ENCODE measurements at regions not wholly inside any gene's neighbourhood (a gene's known extent, or its start where the extent isn't known, plus 50 kb on each side); places are given as distances from the start of the nearest gene placed in this dataset.
A peak's percentile ranks its signal among the peaks of the same experiment; 100 is the strongest.

DNA sequence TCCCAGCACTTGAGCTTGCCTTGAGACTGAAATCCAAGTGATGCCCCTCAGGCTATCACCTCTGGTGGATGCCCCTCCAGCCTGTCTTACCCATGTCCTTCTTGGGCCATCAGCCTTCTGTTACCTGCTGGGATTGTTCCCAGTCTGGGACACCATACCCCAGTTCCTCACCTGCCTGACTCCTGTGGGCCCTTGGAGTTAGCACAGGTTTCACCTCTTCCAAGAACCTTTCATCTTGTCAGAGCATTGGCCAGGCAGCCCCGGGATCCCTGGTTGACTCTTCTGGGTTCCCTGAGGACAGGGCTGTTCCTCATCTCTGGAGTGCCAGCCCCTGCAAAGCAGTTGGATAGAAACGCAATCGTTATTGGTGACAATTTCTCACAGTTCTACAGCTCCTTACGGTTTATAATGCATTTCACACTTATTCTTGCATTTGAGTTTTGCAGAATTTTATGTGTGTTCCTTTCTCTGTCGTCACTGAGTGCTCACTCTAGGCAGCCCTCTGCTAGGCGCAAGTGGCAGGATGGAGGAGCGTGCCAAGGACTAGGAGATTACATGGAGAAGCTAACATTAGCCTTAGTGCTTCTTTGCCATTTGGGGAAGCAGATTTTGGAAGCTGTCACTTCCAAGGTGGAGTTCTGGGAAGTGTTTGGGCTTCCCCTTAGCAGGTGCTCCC is 139.7 kb downstream of the DDX1 start:
- TF ChIP-seq, protein P1, sequence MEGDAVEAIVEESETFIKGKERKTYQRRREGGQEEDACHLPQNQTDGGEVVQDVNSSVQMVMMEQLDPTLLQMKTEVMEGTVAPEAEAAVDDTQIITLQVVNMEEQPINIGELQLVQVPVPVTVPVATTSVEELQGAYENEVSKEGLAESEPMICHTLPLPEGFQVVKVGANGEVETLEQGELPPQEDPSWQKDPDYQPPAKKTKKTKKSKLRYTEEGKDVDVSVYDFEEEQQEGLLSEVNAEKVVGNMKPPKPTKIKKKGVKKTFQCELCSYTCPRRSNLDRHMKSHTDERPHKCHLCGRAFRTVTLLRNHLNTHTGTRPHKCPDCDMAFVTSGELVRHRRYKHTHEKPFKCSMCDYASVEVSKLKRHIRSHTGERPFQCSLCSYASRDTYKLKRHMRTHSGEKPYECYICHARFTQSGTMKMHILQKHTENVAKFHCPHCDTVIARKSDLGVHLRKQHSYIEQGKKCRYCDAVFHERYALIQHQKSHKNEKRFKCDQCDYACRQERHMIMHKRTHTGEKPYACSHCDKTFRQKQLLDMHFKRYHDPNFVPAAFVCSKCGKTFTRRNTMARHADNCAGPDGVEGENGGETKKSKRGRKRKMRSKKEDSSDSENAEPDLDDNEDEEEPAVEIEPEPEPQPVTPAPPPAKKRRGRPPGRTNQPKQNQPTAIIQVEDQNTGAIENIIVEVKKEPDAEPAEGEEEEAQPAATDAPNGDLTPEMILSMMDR (conservative IDR thresholded peaks at IDR 0.05): no peak
- Mint-ChIP-seq H3K4me3 (no peak overlapping the region), H3K27ac (ENCODE audit: unreplicated experiment) (peak overlapping the region; percentile 24), H3K36me3 (ENCODE audit: low read depth) (no peaks in the 10 kb centered on the region), H3K27me3 (ENCODE audit: low read depth) (no peaks in the 10 kb centered on the region), H3K9me3 (peaks cover 3% of the 10 kb centered on the region), H3K4me1 (peaks cover 64% of the 10 kb centered on the region)
- no peak for DNase-seq (ENCODE audit: low read depth, low spot score)

DNA sequence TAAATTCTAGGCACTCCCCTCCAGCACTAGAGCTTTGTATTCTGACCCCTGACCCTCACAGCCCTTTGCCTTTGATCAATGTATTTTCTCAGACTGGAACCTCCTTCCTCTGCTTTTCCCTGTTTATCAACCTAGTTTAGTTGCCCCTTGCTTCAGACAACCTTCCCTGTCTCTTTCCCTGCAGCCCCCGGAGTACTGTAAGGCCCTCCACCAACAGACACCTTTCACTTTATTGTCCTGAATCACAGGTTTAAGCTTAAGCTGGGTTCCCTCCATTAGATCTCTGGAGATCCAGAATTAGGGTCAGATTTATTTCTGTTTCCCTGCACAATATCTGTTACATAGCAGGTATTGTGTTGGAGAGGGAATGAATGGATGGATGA is 140.2 kb downstream of the DDX1 start:
- TF ChIP-seq, protein P1 (conservative IDR thresholded peaks at IDR 0.05): no peak
- no peak for DNase-seq (ENCODE audit: low read depth, low spot score)
- Mint-ChIP-seq H3K27me3 (ENCODE audit: low read depth) (no peaks in the 10 kb centered on the region), H3K36me3 (ENCODE audit: low read depth) (no peaks in the 10 kb centered on the region), H3K9me3 (peaks cover 3% of the 10 kb centered on the region), H3K4me3 (no peak overlapping the region), H3K27ac (ENCODE audit: unreplicated experiment) (peak overlapping the region; percentile 24), H3K4me1 (peaks cover 64% of the 10 kb centered on the region)

DNA sequence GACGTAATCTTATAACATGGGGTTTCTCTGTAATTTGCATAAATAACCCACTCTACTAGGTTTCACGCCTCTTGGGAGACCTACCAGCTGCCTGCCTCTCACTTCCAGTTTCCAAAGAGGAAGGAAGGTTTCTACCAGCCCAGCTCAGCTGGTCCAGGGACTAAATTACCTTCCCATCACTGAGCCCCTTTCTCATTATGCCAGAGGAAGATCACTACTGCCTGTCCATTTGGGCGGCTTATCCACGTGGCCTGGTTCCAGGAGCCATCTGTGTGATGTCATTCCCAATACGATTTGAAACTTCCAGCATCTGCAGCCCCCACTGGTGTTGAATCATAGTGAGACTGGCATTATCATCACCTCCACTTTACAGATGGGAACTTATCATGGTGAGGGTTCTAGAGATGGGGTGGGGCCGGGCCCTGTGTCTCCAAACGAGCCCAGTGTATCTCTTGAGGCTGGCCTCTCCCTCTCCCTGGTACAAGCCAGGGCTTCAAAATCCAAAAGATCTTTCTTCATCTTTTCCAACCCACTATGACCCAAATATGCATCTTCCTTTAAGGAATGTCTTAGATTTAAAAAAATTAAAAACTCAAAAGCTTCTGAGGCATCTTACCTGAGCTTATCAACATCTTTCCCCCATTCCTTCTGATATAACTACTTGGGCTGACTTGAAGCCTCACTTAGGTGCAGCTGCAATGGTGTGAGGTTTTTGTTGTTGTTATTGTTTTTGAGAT is 140.8 kb downstream of the DDX1 start:
- H3K27ac Mint-ChIP-seq (ENCODE audit: unreplicated experiment): no peak overlapping the region
- H3K9me3 Mint-ChIP-seq: peaks cover 6% of the 10 kb centered on the region
- H3K36me3 Mint-ChIP-seq (ENCODE audit: low read depth): no peaks in the 10 kb centered on the region
- no peak for DNase-seq (ENCODE audit: low read depth, low spot score)
- peaks cover 61% of the 10 kb centered on the region for H3K4me1 Mint-ChIP-seq
- H3K27me3 Mint-ChIP-seq (ENCODE audit: low read depth): no peaks in the 10 kb centered on the region
- TF ChIP-seq, protein P1 (conservative IDR thresholded peaks at IDR 0.05): no peak
- H3K4me3 Mint-ChIP-seq: no peak overlapping the region

DNA sequence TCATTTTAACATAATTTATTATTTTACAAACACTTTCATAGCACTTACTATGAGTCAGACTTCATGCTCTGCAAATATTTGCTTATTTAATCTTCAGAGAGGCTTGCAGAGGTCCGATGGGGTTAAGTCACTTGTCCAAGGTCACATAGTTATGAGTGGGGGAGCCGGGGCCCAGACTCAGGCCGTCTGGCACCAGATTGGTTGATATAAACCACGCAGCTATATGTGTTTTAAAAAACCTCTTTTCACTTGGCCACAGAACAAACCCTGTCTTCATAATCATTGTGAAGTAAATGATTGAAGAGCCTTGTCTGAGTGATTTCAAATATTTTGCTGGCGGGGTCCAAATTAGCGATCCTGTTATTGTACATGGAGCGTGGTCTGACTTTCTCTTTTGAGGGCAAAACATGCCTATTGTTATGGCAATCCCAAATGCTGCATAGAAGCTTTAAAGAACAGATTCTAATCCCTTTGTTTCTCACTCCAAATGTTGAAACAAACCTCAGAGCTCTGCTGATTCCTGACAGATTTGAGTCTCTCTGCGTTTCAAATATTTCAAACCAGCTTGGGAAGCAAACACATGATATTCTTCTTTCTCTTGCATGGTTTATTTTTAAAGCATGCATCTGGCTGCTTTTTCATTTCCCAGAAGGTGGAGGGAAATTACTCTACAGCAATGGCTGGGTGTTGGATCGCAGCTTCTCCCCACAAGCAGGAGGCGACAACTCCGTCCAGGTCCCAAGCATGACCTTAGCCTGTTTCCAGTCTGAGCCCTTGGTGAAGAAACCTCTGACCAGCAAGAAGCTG is 142.4 kb downstream of the DDX1 start:
- Mint-ChIP-seq H3K27me3 (ENCODE audit: low read depth) (no peaks in the 10 kb centered on the region), H3K36me3 (ENCODE audit: low read depth) (no peaks in the 10 kb centered on the region), H3K4me3 (no peak overlapping the region), H3K27ac (ENCODE audit: unreplicated experiment) (peak overlapping the region; percentile 10), H3K9me3 (peaks cover 3% of the 10 kb centered on the region), H3K4me1 (peaks cover 48% of the 10 kb centered on the region)
- DNase-seq (ENCODE audit: low read depth, low spot score): no peak
- TF ChIP-seq, protein P1 (conservative IDR thresholded peaks at IDR 0.05): no peak

DNA sequence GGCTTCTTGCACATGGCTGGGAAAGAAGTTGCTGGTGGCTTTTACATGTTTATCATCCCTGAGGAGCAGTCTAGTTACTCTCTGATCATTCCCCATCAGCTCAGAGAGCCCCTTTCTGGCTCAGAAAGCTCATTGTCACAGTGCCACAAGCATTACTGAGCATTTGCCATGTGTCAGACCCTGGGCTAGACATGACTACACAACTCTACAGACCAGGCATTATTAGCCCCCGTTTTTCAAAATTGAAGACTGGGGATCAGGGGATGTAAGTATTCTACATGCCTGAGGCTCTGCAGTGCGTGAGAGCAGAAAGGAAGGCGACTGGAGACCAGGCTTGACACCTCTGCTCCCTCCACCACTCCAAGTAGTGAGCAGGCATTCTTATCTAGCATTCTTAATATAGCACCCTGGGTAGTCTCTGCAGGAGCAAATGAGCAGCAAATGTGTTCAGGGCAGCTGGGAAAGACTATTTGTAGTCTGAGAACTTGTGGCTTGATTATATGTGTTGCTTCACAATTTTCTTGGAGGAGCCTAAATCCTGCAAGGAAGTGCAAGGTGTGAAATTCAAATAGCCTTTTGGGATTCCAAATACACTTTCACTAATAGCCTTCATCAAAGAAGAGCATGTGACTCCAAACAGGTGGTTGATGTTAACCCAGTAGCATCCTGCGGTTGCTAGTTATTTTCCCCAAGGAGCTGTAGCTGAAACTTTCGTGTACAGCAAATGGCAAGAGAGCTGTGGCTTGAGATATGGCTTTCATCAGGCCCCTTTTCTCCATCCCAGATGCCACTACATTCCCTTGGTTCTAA is 143.2 kb downstream of the DDX1 start:
- H3K27me3 Mint-ChIP-seq (ENCODE audit: low read depth): no peaks in the 10 kb centered on the region
- DNase-seq (ENCODE audit: low read depth, low spot score): no peak
- peak overlapping the region; percentile 2 for H3K27ac Mint-ChIP-seq (ENCODE audit: unreplicated experiment)
- H3K4me3 Mint-ChIP-seq: no peak overlapping the region
- TF ChIP-seq, protein P1 (conservative IDR thresholded peaks at IDR 0.05): no peak
- peaks cover 3% of the 10 kb centered on the region for H3K9me3 Mint-ChIP-seq
- peaks cover 44% of the 10 kb centered on the region for H3K4me1 Mint-ChIP-seq
- H3K36me3 Mint-ChIP-seq (ENCODE audit: low read depth): no peaks in the 10 kb centered on the region

Measured in neural crest cell (in vitro differentiated cells).